GM21737 (cell line): ENCODE measurements at regions not wholly inside any gene's neighbourhood (a gene's known extent, or its start where the extent isn't known, plus 50 kb on each side); places are given as distances from the start of the nearest gene placed in this dataset.
"Not testable (repeated sequence)": the region's sequence is repeated elsewhere in the genome, so short reads cannot be mapped to it uniquely, and the experiment has no call there.

Experiments used
- ATAC-seq: cut with Tn5 transposase; IDR thresholded peaks from one replicate; pipeline ENCODE4 v1.9.1; 2021; ENCODE audit warnings: mild to moderate bottlenecking, moderate library complexity; ENCODE audit not compliant: unreplicated experiment

- ATAC-seq = no peak
Observed at GRCh38 chr3:194908496-194908895, 222.8 kb downstream of the FAM43A start.

- no peak for ATAC-seq
Observed at GRCh38 chr3:194908972-194909371, 223.3 kb downstream of the FAM43A start.

GRCh38 chr3:194910414-194910984 lies 224.8 kb downstream of the FAM43A start:
- no peak for ATAC-seq

- no peak for ATAC-seq
Observed at GRCh38 chr3:194913316-194913715, 227.6 kb downstream of the FAM43A start.

- ATAC-seq = not testable (repeated sequence)
Observed at GRCh38 chr3:194924889-194925288, 239.2 kb downstream of the FAM43A start.

- no peak for ATAC-seq
Observed at GRCh38 chr3:194925614-194926013, 239.9 kb downstream of the FAM43A start.

GRCh38 chr3:194928227-194928626 lies 242.5 kb downstream of the FAM43A start:
- no peak for ATAC-seq

- ATAC-seq = no peak
Observed at GRCh38 chr3:194928831-194929577, 243.3 kb downstream of the FAM43A start.

- no peak for ATAC-seq
Observed at GRCh38 chr3:194929578-194929960, 243.9 kb downstream of the FAM43A start.

- no peak for ATAC-seq
Observed at GRCh38 chr3:194930377-194931204, 244.9 kb downstream of the FAM43A start.

GRCh38 chr3:194931347-194931746 lies 245.7 kb downstream of the FAM43A start:
- no peak for ATAC-seq

- ATAC-seq = no peak
Observed at GRCh38 chr3:194931865-194932264, 246.2 kb downstream of the FAM43A start.

- ATAC-seq = no peak
Observed at GRCh38 chr3:194933465-194933864, 247.8 kb downstream of the FAM43A start.

GRCh38 chr3:194935061-194935460 lies 249.4 kb downstream of the FAM43A start:
- no peak for ATAC-seq

- no peak for ATAC-seq
Observed at GRCh38 chr3:194935632-194936470, 250.2 kb downstream of the FAM43A start.

- no peak for ATAC-seq
Observed at GRCh38 chr3:194936659-194937058, 251.0 kb downstream of the FAM43A start.

GRCh38 chr3:194937144-194937543 lies 251.5 kb downstream of the FAM43A start:
- no peak for ATAC-seq

- no peak for ATAC-seq
Observed at GRCh38 chr3:194937882-194938321, 252.2 kb downstream of the FAM43A start.

GRCh38 chr3:194938845-194939531 lies 253.3 kb downstream of the FAM43A start:
- ATAC-seq = no peak

GRCh38 chr3:194939532-194939909 lies 253.8 kb downstream of the FAM43A start:
- no peak for ATAC-seq
